NCI-H2227 (cell line): ENCODE measurements at regions not wholly inside any gene's neighbourhood (a gene's known extent, or its start where the extent isn't known, plus 50 kb on each side); places are given as distances from the start of the nearest gene placed in this dataset.

ENCODE experiments used
- DNase-seq: peaks from one replicate; lab custom pipeline; 2025; ENCODE audit not compliant: unreplicated experiment; lab: John Stamatoyannopoulos, UW

GRCh38 chr16:50881331-50881830 lies 139.5 kb downstream of the CYLD start:
- DNase-seq, result no peak

GRCh38 chr16:50880926-50881325 lies 139.0 kb downstream of the CYLD start:
- no peak for DNase-seq

- DNase-seq, result peak; percentile 77
Measured at GRCh38 chr16:50879873-50880695, 138.2 kb downstream of the CYLD start.

- no peak for DNase-seq
Measured at GRCh38 chr16:50878966-50879615, 137.2 kb downstream of the CYLD start.

- no peak for DNase-seq
Measured at GRCh38 chr16:50878536-50878935, 136.7 kb downstream of the CYLD start.

- DNase-seq, result no peak
Measured at GRCh38 chr16:50876263-50876662, 134.4 kb downstream of the CYLD start.

- no peak for DNase-seq
Measured at GRCh38 chr16:50868577-50868976, 126.7 kb downstream of the CYLD start.

- no peak for DNase-seq
Measured at GRCh38 chr16:50866806-50867205, 124.9 kb downstream of the CYLD start.

GRCh38 chr16:50864386-50864785 lies 122.5 kb downstream of the CYLD start:
- no peak for DNase-seq

GRCh38 chr16:50863644-50864144 lies 121.8 kb downstream of the CYLD start:
- no peak for DNase-seq

- DNase-seq, result no peak
Measured at GRCh38 chr16:50862818-50863643, 121.1 kb downstream of the CYLD start.

- DNase-seq, result no peak
Measured at GRCh38 chr16:50861970-50862411, 120.1 kb downstream of the CYLD start.

GRCh38 chr16:50861451-50861850 lies 119.6 kb downstream of the CYLD start:
- DNase-seq, result no peak

GRCh38 chr16:50859628-50860360 lies 117.9 kb downstream of the CYLD start:
- DNase-seq, result no peak

- no peak for DNase-seq
Measured at GRCh38 chr16:50858877-50859627, 117.2 kb downstream of the CYLD start.

GRCh38 chr16:50858376-50858775 lies 116.5 kb downstream of the CYLD start:
- no peak for DNase-seq

GRCh38 chr16:50857881-50858280 lies 116.0 kb downstream of the CYLD start:
- DNase-seq, result no peak

- no peak for DNase-seq
Measured at GRCh38 chr16:50856991-50857390, 115.1 kb downstream of the CYLD start.

- no peak for DNase-seq
Measured at GRCh38 chr16:50853329-50853728, 111.4 kb downstream of the CYLD start.
